Left renal pelvis (tissue), 4 donors: ENCODE measurements at regions not wholly inside any gene's neighbourhood (a gene's known extent, or its start where the extent isn't known, plus 50 kb on each side); places are given as distances from the start of the nearest gene placed in this dataset.
A peak's percentile ranks its signal among the peaks of the same experiment; 100 is the strongest.
"Not testable (repeated sequence)": the region's sequence is repeated elsewhere in the genome, so short reads cannot be mapped to it uniquely, and the experiment has no call there.

Experiments
- DNase-seq, 4 donors: peaks; one replicate each; pipeline ENCODE4 v3.0.0-alpha.2; 2013; ENCODE audit warnings: low read depth in 4 of 4, low spot score in 3 of 4

GRCh38 chr4:155592179-155592937 lies 74.3 kb upstream of the GUCY1A1 start:
- DNase-seq, result peak in 2 of 4 donors; percentile 52 to 60

- DNase-seq, result no peak
These were observed 74.9 kb upstream of the GUCY1A1 start for GRCh38 chr4:155591738-155592143.

- no peak for DNase-seq
These were observed 75.7 kb upstream of the GUCY1A1 start for GRCh38 chr4:155590796-155591585.

GRCh38 chr4:155588437-155588836 lies 78.2 kb upstream of the GUCY1A1 start:
- DNase-seq, result no peak

- DNase-seq, result no peak
These were observed 78.9 kb upstream of the GUCY1A1 start for GRCh38 chr4:155587766-155588165.

GRCh38 chr4:155582971-155583437 lies 83.6 kb upstream of the GUCY1A1 start:
- no peak for DNase-seq

GRCh38 chr4:155582041-155582440 lies 84.6 kb upstream of the GUCY1A1 start:
- no peak for DNase-seq

- no peak for DNase-seq
These were observed 87.8 kb upstream of the GUCY1A1 start for GRCh38 chr4:155578726-155579370.

GRCh38 chr4:155578219-155578618 lies 88.4 kb upstream of the GUCY1A1 start:
- no peak for DNase-seq

GRCh38 chr4:155574329-155574728 lies 92.3 kb upstream of the GUCY1A1 start:
- not testable (repeated sequence) for DNase-seq

GRCh38 chr4:155573126-155573525 lies 93.5 kb upstream of the GUCY1A1 start:
- no peak for DNase-seq

GRCh38 chr4:155572106-155572703 lies 94.4 kb upstream of the GUCY1A1 start:
- DNase-seq, result no peak

- DNase-seq, result no peak
These were observed 95.3 kb upstream of the GUCY1A1 start for GRCh38 chr4:155571184-155571944.

- no peak for DNase-seq
These were observed 96.0 kb upstream of the GUCY1A1 start for GRCh38 chr4:155570661-155571060.

GRCh38 chr4:155569960-155570515 lies 96.6 kb upstream of the GUCY1A1 start:
- no peak for DNase-seq

GRCh38 chr4:155569471-155569870 lies 97.2 kb upstream of the GUCY1A1 start:
- no peak for DNase-seq

GRCh38 chr4:155568641-155569220 lies 97.9 kb upstream of the GUCY1A1 start:
- DNase-seq, result no peak

- no peak for DNase-seq
These were observed 100.3 kb upstream of the GUCY1A1 start for GRCh38 chr4:155566354-155566753.

GRCh38 chr4:155565776-155566175 lies 100.9 kb upstream of the GUCY1A1 start:
- no peak for DNase-seq

GRCh38 chr4:155565330-155565729 lies 101.3 kb upstream of the GUCY1A1 start:
- DNase-seq, result no peak
